SH-SY5Y (cell line): ENCODE measurements at regions not wholly inside any gene's neighbourhood (a gene's known extent, or its start where the extent isn't known, plus 50 kb on each side); places are given as distances from the start of the nearest gene placed in this dataset.

Experiments
- GATA2 ChIP-seq: IDR thresholded peaks from 2 replicates; pipeline ENCODE4 v1.6.1; 2011; ENCODE audit warnings: mild to moderate bottlenecking, low read depth, low read length
- GATA3 ChIP-seq: IDR thresholded peaks from 2 replicates; pipeline ENCODE4 v1.6.1; 2011; ENCODE audit warnings: low read depth, mild to moderate bottlenecking, low read length, moderate library complexity

- peak; percentile 71 for TF ChIP-seq GATA2
- no peak; the same call in 1 of the 2 replicates for TF ChIP-seq GATA3
Measured at GRCh38 chr18:41674506-41674905, 280.5 kb upstream of the PIK3C3 start.
